OCI-LY7 (cell line): ENCODE measurements at regions not wholly inside any gene's neighbourhood (a gene's known extent, or its start where the extent isn't known, plus 50 kb on each side); places are given as distances from the start of the nearest gene placed in this dataset.
"Not testable (repeated sequence)": the region's sequence is repeated elsewhere in the genome, so short reads cannot be mapped to it uniquely, and the experiment has no call there.

Source experiments
- BruUV-seq: library from RNA; stranded (reverse); fragments of 400-500 nt; replicated peaks from 2 replicates; lab custom pipeline; 2021; lab: Mats Ljungman, UMichigan
- CTCF ChIA-PET: fragments of 300-600 bp; sonication (Branson Sonifier 250); formaldehyde crosslinking; loops from one replicate; lab custom pipeline; 2022; ENCODE audit warnings: antibody characterized with exemption; ENCODE audit not compliant: unreplicated experiment; lab: Charles Lee
- POLR2A ChIA-PET: fragments of 300-600 bp; sonication (Branson Sonifier 250); formaldehyde crosslinking; loops from one replicate; lab custom pipeline; 2022; ENCODE audit warnings: antibody characterized with exemption; lab: Charles Lee
- DNase-seq: peaks from one replicate; pipeline ENCODE4 v3.0.0-alpha.2; 2015; ENCODE audit warnings: low spot score
- H2AFZ ChIP-seq: fragments of 200-600 bp; sonication (generic), shearing (Covaris generic); 2 replicates; pipeline ENCODE4 v1.6.1; 2014; ENCODE audit warnings: mild to moderate bottlenecking, antibody characterized with exemption, low read length, moderate library complexity
- H3K27ac ChIP-seq: fragments of 200-600 bp; sonication (generic); 2 replicates; pipeline ENCODE4 v1.5.1; 2014; ENCODE audit warnings: mixed run types, low read depth, mild to moderate bottlenecking, moderate library complexity, low read length, inconsistent platforms; ENCODE audit not compliant: poor library complexity, severe bottlenecking
- H3K36me3 ChIP-seq: fragments of 200-600 bp; sonication (generic); 2 replicates; pipeline ENCODE4 v1.6.1; 2014; ENCODE audit warnings: mild to moderate bottlenecking, antibody characterized with exemption, low read length, moderate library complexity, mixed read lengths; ENCODE audit not compliant: insufficient read depth
- H3K4me1 ChIP-seq: fragments of 200-600 bp; sonication (generic); 2 replicates; pipeline ENCODE4 v1.5.1; 2014; ENCODE audit warnings: mild to moderate bottlenecking, low read length; ENCODE audit not compliant: insufficient read depth, poor library complexity, severe bottlenecking
- H3K4me2 ChIP-seq: fragments of 200-600 bp; sonication (generic); 2 replicates; pipeline ENCODE4 v1.6.1; 2014; ENCODE audit warnings: mild to moderate bottlenecking, low read length
- H3K4me3 ChIP-seq: fragments of 200-600 bp; sonication (generic); 2 replicates; pipeline ENCODE4 v1.5.1; 2014; ENCODE audit warnings: mild to moderate bottlenecking, low read depth, low read length; ENCODE audit not compliant: poor library complexity, severe bottlenecking
- H3K79me2 ChIP-seq: fragments of 200-600 bp; sonication (generic); 2 replicates; pipeline ENCODE4 v1.6.1; 2016; ENCODE audit warnings: low read depth, mild to moderate bottlenecking, low read length, moderate library complexity, mixed read lengths; ENCODE audit not compliant: insufficient read depth
- H3K9me2 ChIP-seq: fragments of 200-600 bp; sonication (generic); 2 replicates; pipeline ENCODE4 v1.6.1; 2016; ENCODE audit warnings: mild to moderate bottlenecking, low read length, mixed read lengths; ENCODE audit not compliant: insufficient read depth
- H3K9me3 ChIP-seq: fragments of 200-600 bp; sonication (generic); 2 replicates; pipeline ENCODE4 v1.6.1; 2014; ENCODE audit warnings: mild to moderate bottlenecking, mixed run types, low read length, mixed read lengths
- H4K20me1 ChIP-seq: fragments of 200-600 bp; sonication (generic); 2 replicates; pipeline ENCODE4 v1.6.1; 2014; ENCODE audit warnings: mild to moderate bottlenecking, antibody characterized with exemption, low read length, moderate library complexity, mixed read lengths; ENCODE audit not compliant: insufficient read depth
- CTCF ChIP-seq: fragments of 200-600 bp; sonication (generic); conservative IDR thresholded peaks from 2 replicates; pipeline ENCODE4 v1.5.1; 2014; ENCODE audit warnings: mild to moderate bottlenecking, antibody characterized with exemption, low read length, moderate library complexity, mixed read lengths
- EZH2phosphoT487 ChIP-seq: fragments of 200-600 bp; sonication (generic); IDR thresholded peaks from 2 replicates; pipeline ENCODE4 v1.6.1; 2018; ENCODE audit warnings: low read depth, borderline replicate concordance, mild to moderate bottlenecking, mixed run types, antibody characterized with exemption, low read length, moderate library complexity, mixed read lengths
- intact Hi-C: fragments of 100-400 bp; cut with micrococcal nuclease; formaldehyde crosslinking; loops from one replicate; pipeline ENCODE4 v1.10.0; 2022; ENCODE audit not compliant: unreplicated experiment

- no peak for DNase-seq
- Histone ChIP-seq H3K4me3 (no peak overlapping the region), H3K4me2 (no peak overlapping the region), H2AFZ (no peak overlapping the region), H3K9me2 (no peaks in the 10 kb centered on the region), H3K36me3 (no peaks in the 10 kb centered on the region), H3K9me3 (no peaks in the 10 kb centered on the region), H3K27ac (no peak overlapping the region), H3K79me2 (no peaks in the 10 kb centered on the region), H4K20me1 (no peaks in the 10 kb centered on the region), H3K4me1 (no peaks in the 10 kb centered on the region)
- TF ChIP-seq EZH2phosphoT487 (no peak), CTCF (no peak)
- no TSS peak for BruUV-seq
- ChIA-PET POLR2A (no interaction called here), CTCF (no interaction called here)
- intact Hi-C loops, result no loop called here
These were observed 239.1 kb downstream of the ASMT start for GRCh38 chrX:1853916-1854315.

GRCh38 chrX:1854861-1855260 lies 240.0 kb downstream of the ASMT start:
- H3K79me2 ChIP-seq, CTCF ChIA-PET, H4K20me1 ChIP-seq, H3K4me2 ChIP-seq, H3K27ac ChIP-seq, H3K36me3 ChIP-seq, intact Hi-C loops, BruUV-seq, H3K9me3 ChIP-seq, H2AFZ ChIP-seq, DNase-seq, POLR2A ChIA-PET, H3K4me3 ChIP-seq, H3K4me1 ChIP-seq, H3K9me2 ChIP-seq: not testable (repeated sequence)

GRCh38 chrX:1859266-1859665 lies 244.4 kb downstream of the ASMT start:
- H3K9me3 ChIP-seq, H3K27ac ChIP-seq, CTCF ChIA-PET, H3K4me3 ChIP-seq, H3K9me2 ChIP-seq, H3K79me2 ChIP-seq, H2AFZ ChIP-seq, H3K36me3 ChIP-seq, intact Hi-C loops, H3K4me2 ChIP-seq, DNase-seq, H4K20me1 ChIP-seq, BruUV-seq, H3K4me1 ChIP-seq, POLR2A ChIA-PET: not testable (repeated sequence)

GRCh38 chrX:1860936-1861594 lies 246.2 kb downstream of the ASMT start:
- Histone ChIP-seq H3K4me2 (no peak overlapping the region), H4K20me1 (no peaks in the 10 kb centered on the region), H2AFZ (no peak overlapping the region), H3K79me2 (no peaks in the 10 kb centered on the region), H3K36me3 (no peaks in the 10 kb centered on the region), H3K27ac (no peak overlapping the region), H3K9me2 (no peaks in the 10 kb centered on the region), H3K4me1 (no peaks in the 10 kb centered on the region), H3K4me3 (no peak overlapping the region), H3K9me3 (no peaks in the 10 kb centered on the region)
- intact Hi-C loops, result no loop called here
- ChIA-PET CTCF (no interaction called here), POLR2A (no interaction called here)
- no TSS peak for BruUV-seq
- no peak for DNase-seq
- TF ChIP-seq CTCF (no peak), EZH2phosphoT487 (no peak)

GRCh38 chrX:1863995-1864394 lies 249.1 kb downstream of the ASMT start:
- BruUV-seq, intact Hi-C loops: not testable (repeated sequence)

More at GRCh38 chrX:1863995-1864394, 249.1 kb downstream of the ASMT start:
- H3K4me3 ChIP-seq, CTCF ChIA-PET, POLR2A ChIA-PET, H4K20me1 ChIP-seq, DNase-seq, H3K9me3 ChIP-seq, H3K9me2 ChIP-seq, H3K4me2 ChIP-seq, H3K36me3 ChIP-seq, H3K4me1 ChIP-seq, H2AFZ ChIP-seq, H3K27ac ChIP-seq, H3K79me2 ChIP-seq: not testable (repeated sequence)
